LNCAP (cell line): ENCODE measurements at regions not wholly inside any gene's neighbourhood (a gene's known extent, or its start where the extent isn't known, plus 50 kb on each side); places are given as distances from the start of the nearest gene placed in this dataset.

Experiments used
- TF ChIP-seq, protein P1 (sequence below): fragments of 450-650 bp; IDR thresholded peaks from 2 replicates; pipeline ENCODE4 v1.5.1; 2017; ENCODE audit warnings: mild to moderate bottlenecking

GRCh38 chr1:213714645-213715044 lies 273.1 kb upstream of the PROX1 start:
- TF ChIP-seq, protein P1, sequence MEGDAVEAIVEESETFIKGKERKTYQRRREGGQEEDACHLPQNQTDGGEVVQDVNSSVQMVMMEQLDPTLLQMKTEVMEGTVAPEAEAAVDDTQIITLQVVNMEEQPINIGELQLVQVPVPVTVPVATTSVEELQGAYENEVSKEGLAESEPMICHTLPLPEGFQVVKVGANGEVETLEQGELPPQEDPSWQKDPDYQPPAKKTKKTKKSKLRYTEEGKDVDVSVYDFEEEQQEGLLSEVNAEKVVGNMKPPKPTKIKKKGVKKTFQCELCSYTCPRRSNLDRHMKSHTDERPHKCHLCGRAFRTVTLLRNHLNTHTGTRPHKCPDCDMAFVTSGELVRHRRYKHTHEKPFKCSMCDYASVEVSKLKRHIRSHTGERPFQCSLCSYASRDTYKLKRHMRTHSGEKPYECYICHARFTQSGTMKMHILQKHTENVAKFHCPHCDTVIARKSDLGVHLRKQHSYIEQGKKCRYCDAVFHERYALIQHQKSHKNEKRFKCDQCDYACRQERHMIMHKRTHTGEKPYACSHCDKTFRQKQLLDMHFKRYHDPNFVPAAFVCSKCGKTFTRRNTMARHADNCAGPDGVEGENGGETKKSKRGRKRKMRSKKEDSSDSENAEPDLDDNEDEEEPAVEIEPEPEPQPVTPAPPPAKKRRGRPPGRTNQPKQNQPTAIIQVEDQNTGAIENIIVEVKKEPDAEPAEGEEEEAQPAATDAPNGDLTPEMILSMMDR: no peak

GRCh38 chr1:213715182-213715581 lies 272.6 kb upstream of the PROX1 start:
- TF ChIP-seq, protein P1: no peak

GRCh38 chr1:213719462-213719861 lies 268.3 kb upstream of the PROX1 start:
- TF ChIP-seq, protein P1: no peak

GRCh38 chr1:213720032-213720431 lies 267.7 kb upstream of the PROX1 start:
- TF ChIP-seq, protein P1: no peak

- TF ChIP-seq, protein P1: no peak
Observed at GRCh38 chr1:213723187-213723586, 264.6 kb upstream of the PROX1 start.

- TF ChIP-seq, protein P1: no peak
Observed at GRCh38 chr1:213724640-213725536, 262.9 kb upstream of the PROX1 start.

GRCh38 chr1:213727853-213728592 lies 259.8 kb upstream of the PROX1 start:
- TF ChIP-seq, protein P1: no peak
